ENCODE measurements at regions not wholly inside any gene's neighbourhood (a gene's known extent, or its start where the extent isn't known, plus 50 kb on each side); places are given as distances from the start of the nearest gene placed in this dataset.

- H3K4me3 ChIP-seq = no peak overlapping the region
- no peak overlapping the region for H3K27ac ChIP-seq
Observed at GRCh38 chr12:131348231-131348630, 362.7 kb upstream of the SFSWAP start.

- no peak overlapping the region for H3K4me3 ChIP-seq
- H3K27ac ChIP-seq = no peak overlapping the region
Observed at GRCh38 chr12:131348646-131349045, 362.2 kb upstream of the SFSWAP start.

GRCh38 chr12:131349397-131350127 lies 361.3 kb upstream of the SFSWAP start:
- no peak overlapping the region for H3K4me3 ChIP-seq
- no peak overlapping the region for H3K27ac ChIP-seq

- Histone ChIP-seq H3K4me3 (no peak overlapping the region), H3K27ac (no peak overlapping the region)
Observed at GRCh38 chr12:131350943-131351318, 360.0 kb upstream of the SFSWAP start.

GRCh38 chr12:131351319-131352028 lies 359.4 kb upstream of the SFSWAP start:
- no peak overlapping the region for H3K27ac ChIP-seq
- H3K4me3 ChIP-seq = no peak overlapping the region

GRCh38 chr12:131352296-131352900 lies 358.5 kb upstream of the SFSWAP start:
- no peak overlapping the region for H3K27ac ChIP-seq
- H3K4me3 ChIP-seq = no peak overlapping the region

GRCh38 chr12:131353376-131353775 lies 357.5 kb upstream of the SFSWAP start:
- Histone ChIP-seq H3K4me3 (no peak overlapping the region), H3K27ac (no peak overlapping the region)

- H3K4me3 ChIP-seq = no peak overlapping the region
- no peak overlapping the region for H3K27ac ChIP-seq
Observed at GRCh38 chr12:131353826-131354225, 357.1 kb upstream of the SFSWAP start.

- Histone ChIP-seq H3K27ac (no peak overlapping the region), H3K4me3 (no peak overlapping the region)
Observed at GRCh38 chr12:131355361-131356245, 355.3 kb upstream of the SFSWAP start.

- no peak overlapping the region for H3K4me3 ChIP-seq
- H3K27ac ChIP-seq = no peak overlapping the region
Observed at GRCh38 chr12:131356485-131357184, 354.3 kb upstream of the SFSWAP start.

- H3K4me3 ChIP-seq = no peak overlapping the region
- no peak overlapping the region for H3K27ac ChIP-seq
Observed at GRCh38 chr12:131357185-131357747, 353.6 kb upstream of the SFSWAP start.

- Histone ChIP-seq H3K27ac (no peak overlapping the region), H3K4me3 (no peak overlapping the region)
Observed at GRCh38 chr12:131357920-131358319, 353.0 kb upstream of the SFSWAP start.

- Histone ChIP-seq H3K4me3 (no peak overlapping the region), H3K27ac (no peak overlapping the region)
Observed at GRCh38 chr12:131362291-131363211, 348.3 kb upstream of the SFSWAP start.

GRCh38 chr12:131363393-131363792 lies 347.5 kb upstream of the SFSWAP start:
- Histone ChIP-seq H3K27ac (no peak overlapping the region), H3K4me3 (no peak overlapping the region)

GRCh38 chr12:131363841-131364495 lies 346.9 kb upstream of the SFSWAP start:
- Histone ChIP-seq H3K27ac (no peak overlapping the region), H3K4me3 (no peak overlapping the region)

GRCh38 chr12:131364903-131365820 lies 345.7 kb upstream of the SFSWAP start:
- H3K27ac ChIP-seq = no peak overlapping the region

GRCh38 chr12:131365821-131366260 lies 345.0 kb upstream of the SFSWAP start:
- Histone ChIP-seq H3K4me3 (no peak overlapping the region), H3K27ac (no peak overlapping the region)

More at GRCh38 chr12:131364903-131365820, 345.7 kb upstream of the SFSWAP start:
- H3K4me3 ChIP-seq = no peak overlapping the region

Data from skin epidermis (tissue), 12 donors.